OCI-LY3 (cell line): ENCODE measurements at regions not wholly inside any gene's neighbourhood (a gene's known extent, or its start where the extent isn't known, plus 50 kb on each side); places are given as distances from the start of the nearest gene placed in this dataset.

Source experiments
- H2AFZ ChIP-seq: fragments of 200-600, 300-600 bp; shearing (Covaris generic); 2 replicates; pipeline ENCODE4 v1.6.0; 2014; ENCODE audit warnings: antibody characterized with exemption, low read depth, low read length
- H3K27ac ChIP-seq: fragments of 200-600, 300-600 bp; sonication (generic); 2 replicates; pipeline ENCODE4 v1.5.1; 2014; ENCODE audit warnings: mild to moderate bottlenecking, low read length, moderate library complexity, mixed read lengths
- H3K27me3 ChIP-seq: fragments of 200-600, 300-600 bp; sonication (generic); 2 replicates; pipeline ENCODE4 v1.6.1; 2014; ENCODE audit warnings: low read depth, low read length, mixed read lengths
- H3K36me3 ChIP-seq: fragments of 200-600, 300-600 bp; sonication (generic); replicated peaks from 2 replicates; pipeline ENCODE3; 2014; ENCODE audit warnings: low read depth, low read length, mixed read lengths
- H3K4me1 ChIP-seq: fragments of 300-600, 200-600 bp; sonication (generic); 2 replicates; pipeline ENCODE4 v1.6.1; 2014; ENCODE audit warnings: low read length, mixed read lengths
- H3K4me2 ChIP-seq: fragments of 200-600, 300-600 bp; sonication (generic); 2 replicates; pipeline ENCODE4 v1.6.1; 2014; ENCODE audit warnings: low read length, mixed read lengths
- H3K4me3 ChIP-seq: fragments of 300-600, 200-600 bp; sonication (generic); 2 replicates; pipeline ENCODE4 v1.5.1; 2014; ENCODE audit warnings: antibody characterized with exemption, mild to moderate bottlenecking, low read length, moderate library complexity
- H3K79me2 ChIP-seq: fragments of 300-600, 200-600 bp; shearing (Covaris generic); 2 replicates; pipeline ENCODE4 v1.6.1; 2014; ENCODE audit warnings: mild to moderate bottlenecking, low read length, mixed read lengths
- H3K9ac ChIP-seq: fragments of 300-600, 200-600 bp; shearing (Covaris generic); 2 replicates; pipeline ENCODE4 v1.6.0; 2014; ENCODE audit warnings: mild to moderate bottlenecking, low read length, moderate library complexity
- H3K9me3 ChIP-seq: fragments of 200-600, 300-600 bp; shearing (Covaris generic); 2 replicates; pipeline ENCODE4 v1.6.1; 2014; ENCODE audit warnings: low read length, mixed read lengths; ENCODE audit not compliant: insufficient read depth
- H4K20me1 ChIP-seq: fragments of 200-600, 300-600 bp; sonication (generic); 2 replicates; pipeline ENCODE4 v1.6.1; 2016; ENCODE audit warnings: low read length, mixed read lengths; ENCODE audit not compliant: insufficient read depth
- CTCF ChIP-seq: fragments of 200-600, 300-600 bp; sonication (generic); IDR thresholded peaks from 2 replicates; pipeline ENCODE4 v1.5.1; 2014; ENCODE audit warnings: antibody characterized with exemption, low read length, low read depth
- EZH2phosphoT487 ChIP-seq: fragments of 200-600 bp; shearing (Covaris generic); IDR thresholded peaks from 2 replicates; pipeline ENCODE4 v1.6.1; 2018; ENCODE audit warnings: antibody characterized with exemption, mixed run types, low read depth

- no peaks in the 10 kb centered on the region for H3K79me2 ChIP-seq
- H3K27me3 ChIP-seq = no peaks in the 10 kb centered on the region; the same call in 1 of the 2 replicates
- H2AFZ ChIP-seq = no peak overlapping the region
- no peak overlapping the region for H3K4me3 ChIP-seq
- no peak overlapping the region for H3K4me2 ChIP-seq
- H3K9me3 ChIP-seq = no peaks in the 10 kb centered on the region
- TF ChIP-seq EZH2phosphoT487 = no peak
- TF ChIP-seq CTCF = no peak
- H3K4me1 ChIP-seq = no peaks in the 10 kb centered on the region
- H3K9ac ChIP-seq = no peak overlapping the region
- no peak overlapping the region for H3K27ac ChIP-seq
- no peaks in the 10 kb centered on the region for H3K36me3 ChIP-seq
- H4K20me1 ChIP-seq = no peaks in the 10 kb centered on the region
Measured at GRCh38 chr12:131528144-131528543, 182.7 kb upstream of the SFSWAP start.

- Histone ChIP-seq H2AFZ (no peak overlapping the region), H3K27ac (no peak overlapping the region), H3K4me1 (no peaks in the 10 kb centered on the region), H4K20me1 (no peaks in the 10 kb centered on the region), H3K79me2 (no peaks in the 10 kb centered on the region), H3K9me3 (no peaks in the 10 kb centered on the region), H3K36me3 (no peaks in the 10 kb centered on the region), H3K27me3 (no peaks in the 10 kb centered on the region; the same call in 1 of the 2 replicates), H3K4me3 (no peak overlapping the region), H3K4me2 (no peak overlapping the region), H3K9ac (no peak overlapping the region)
- TF ChIP-seq EZH2phosphoT487 (no peak), CTCF (no peak)
Measured at GRCh38 chr12:131528667-131529066, 182.2 kb upstream of the SFSWAP start.

- Histone ChIP-seq H3K36me3 (no peaks in the 10 kb centered on the region), H3K27ac (no peak overlapping the region), H3K79me2 (no peaks in the 10 kb centered on the region), H3K9me3 (no peaks in the 10 kb centered on the region), H3K9ac (no peak overlapping the region), H3K4me1 (no peaks in the 10 kb centered on the region), H3K4me3 (no peak overlapping the region), H4K20me1 (no peaks in the 10 kb centered on the region), H2AFZ (no peak overlapping the region), H3K4me2 (no peak overlapping the region), H3K27me3 (no peaks in the 10 kb centered on the region; the same call in 1 of the 2 replicates)
- no peak for TF ChIP-seq CTCF
- TF ChIP-seq EZH2phosphoT487 = no peak
Measured at GRCh38 chr12:131529196-131530040, 181.5 kb upstream of the SFSWAP start.

- H3K79me2 ChIP-seq = no peaks in the 10 kb centered on the region
- H3K27ac ChIP-seq = no peak overlapping the region
- no peaks in the 10 kb centered on the region for H3K4me1 ChIP-seq
- H3K9me3 ChIP-seq = no peaks in the 10 kb centered on the region
- no peaks in the 10 kb centered on the region; the same call in 1 of the 2 replicates for H3K27me3 ChIP-seq
- TF ChIP-seq EZH2phosphoT487 (no peak), CTCF (no peak)
- no peak overlapping the region for H3K4me2 ChIP-seq
- no peak overlapping the region for H2AFZ ChIP-seq
- no peak overlapping the region for H3K9ac ChIP-seq
- no peaks in the 10 kb centered on the region for H3K36me3 ChIP-seq
- H3K4me3 ChIP-seq = no peak overlapping the region
- H4K20me1 ChIP-seq = no peaks in the 10 kb centered on the region
Measured at GRCh38 chr12:131530041-131530332, 180.9 kb upstream of the SFSWAP start.
